ENCODE measurements at regions not wholly inside any gene's neighbourhood (a gene's known extent, or its start where the extent isn't known, plus 50 kb on each side); places are given as distances from the start of the nearest gene placed in this dataset.

DNA sequence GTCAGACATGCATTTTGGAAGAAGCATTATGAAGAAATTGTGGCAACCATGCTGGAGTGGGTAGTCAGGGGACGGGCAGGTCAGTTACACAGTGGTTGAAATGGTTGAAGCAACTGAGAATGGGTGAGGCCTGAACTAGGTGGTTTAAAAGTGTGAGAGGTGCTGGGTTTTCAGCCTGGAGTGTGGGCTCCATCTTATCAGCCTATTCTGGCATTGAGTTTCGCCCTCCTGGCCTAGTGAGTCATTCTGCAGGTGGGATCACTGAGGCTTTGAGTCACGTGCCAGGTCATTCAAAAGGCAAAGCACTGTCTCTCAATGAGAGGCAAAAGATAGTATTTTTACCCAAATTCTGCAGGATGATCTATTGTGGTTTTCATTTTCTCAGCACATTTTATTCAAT lies 181.9 kb upstream of the CHD6 start:
- TF ChIP-seq POLR2A (IDR thresholded peaks at IDR 0.05; ENCODE audit: low read depth, low read length) = no peak
- TF ChIP-seq POLR2AphosphoS5 (IDR thresholded peaks at IDR 0.05; ENCODE audit: low read depth, low read length) = no peak
- TF ChIP-seq TAF1 (IDR thresholded peaks at IDR 0.05; ENCODE audit: low read depth, low read length) = no peak
- TF ChIP-seq SPI1 (IDR thresholded peaks at IDR 0.05; ENCODE audit: low read depth, low read length) = no peak
- no peak for TF ChIP-seq PAX5 (IDR thresholded peaks at IDR 0.05; ENCODE audit: insufficient read depth, low read length, severe bottlenecking)
- TF ChIP-seq POU2F2 (IDR thresholded peaks at IDR 0.05; ENCODE audit: low read depth, low read length) = no peak

Data from GM12891 (cell line).